SK-N-MC (cell line): ENCODE measurements at regions not wholly inside any gene's neighbourhood (a gene's known extent, or its start where the extent isn't known, plus 50 kb on each side); places are given as distances from the start of the nearest gene placed in this dataset.

Experiments
- EZH2 ChIP-seq: fragments of 200-600 bp; sonication (generic); IDR thresholded peaks from one replicate; pipeline ENCODE4 v1.6.1; 2017; ENCODE audit warnings: antibody characterized with exemption
- FOXP2 ChIP-seq: optimal IDR thresholded peaks from 2 replicates; pipeline ENCODE3; 2011; ENCODE audit warnings: mild to moderate bottlenecking, moderate library complexity; ENCODE audit not compliant: insufficient read depth; ENCODE audit errors: extremely low read length, control extremely low read depth
- POLR2AphosphoS5 ChIP-seq: IDR thresholded peaks from 2 replicates; pipeline ENCODE4 v1.6.1; 2012; ENCODE audit warnings: mild to moderate bottlenecking, low read depth, low read length, borderline replicate concordance

GRCh38 chr7:8831376-8831775, 398.0 kb downstream of the NXPH1 start:
- TF ChIP-seq EZH2, result no peak
- TF ChIP-seq POLR2AphosphoS5, result no peak
- no peak for TF ChIP-seq FOXP2
